ENCODE measurements at regions not wholly inside any gene's neighbourhood (a gene's known extent, or its start where the extent isn't known, plus 50 kb on each side); places are given as distances from the start of the nearest gene placed in this dataset.

DNA sequence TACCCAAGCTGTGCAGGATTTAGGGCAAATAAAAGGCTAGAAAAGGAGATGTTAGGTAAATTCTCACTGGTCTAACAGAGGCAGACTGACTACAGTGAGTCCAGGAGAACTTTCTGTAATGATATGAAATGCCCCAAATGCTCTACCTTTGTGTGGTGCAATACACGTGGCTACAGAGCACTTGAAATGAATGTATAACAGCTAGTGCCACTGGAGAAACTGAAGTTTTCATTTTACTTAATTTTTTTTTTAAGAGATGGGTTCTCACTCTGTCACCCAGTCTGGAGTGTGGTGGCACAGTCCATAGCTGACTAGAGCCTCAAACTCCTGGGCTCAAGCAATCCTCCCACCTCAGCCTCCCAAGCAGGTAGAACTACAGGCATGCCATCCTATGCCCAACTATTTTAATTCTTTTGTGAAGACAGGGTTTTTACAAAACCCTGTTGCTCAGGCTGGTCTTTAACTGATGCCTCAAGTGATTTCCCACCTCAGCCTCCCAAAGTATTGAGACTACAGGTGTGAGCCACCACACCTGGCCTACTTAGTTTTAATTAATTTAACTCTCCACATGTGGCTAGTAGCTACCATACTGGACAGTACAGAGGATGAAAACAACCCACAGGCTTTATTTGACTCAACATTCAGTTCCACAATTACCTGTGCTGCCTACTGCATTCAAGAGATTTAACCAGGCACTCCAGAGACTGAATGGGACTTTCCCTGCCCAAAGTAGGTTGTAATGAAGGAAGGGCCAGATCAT, 84.8 kb upstream of the PLEKHM1 start:
- TF ChIP-seq, protein P1, sequence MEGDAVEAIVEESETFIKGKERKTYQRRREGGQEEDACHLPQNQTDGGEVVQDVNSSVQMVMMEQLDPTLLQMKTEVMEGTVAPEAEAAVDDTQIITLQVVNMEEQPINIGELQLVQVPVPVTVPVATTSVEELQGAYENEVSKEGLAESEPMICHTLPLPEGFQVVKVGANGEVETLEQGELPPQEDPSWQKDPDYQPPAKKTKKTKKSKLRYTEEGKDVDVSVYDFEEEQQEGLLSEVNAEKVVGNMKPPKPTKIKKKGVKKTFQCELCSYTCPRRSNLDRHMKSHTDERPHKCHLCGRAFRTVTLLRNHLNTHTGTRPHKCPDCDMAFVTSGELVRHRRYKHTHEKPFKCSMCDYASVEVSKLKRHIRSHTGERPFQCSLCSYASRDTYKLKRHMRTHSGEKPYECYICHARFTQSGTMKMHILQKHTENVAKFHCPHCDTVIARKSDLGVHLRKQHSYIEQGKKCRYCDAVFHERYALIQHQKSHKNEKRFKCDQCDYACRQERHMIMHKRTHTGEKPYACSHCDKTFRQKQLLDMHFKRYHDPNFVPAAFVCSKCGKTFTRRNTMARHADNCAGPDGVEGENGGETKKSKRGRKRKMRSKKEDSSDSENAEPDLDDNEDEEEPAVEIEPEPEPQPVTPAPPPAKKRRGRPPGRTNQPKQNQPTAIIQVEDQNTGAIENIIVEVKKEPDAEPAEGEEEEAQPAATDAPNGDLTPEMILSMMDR (IDR thresholded peaks at IDR 0.05) = no peak
- no peak for TF ChIP-seq EZH2 (IDR thresholded peaks at IDR 0.05; ENCODE audit: borderline replicate concordance, insufficient read depth, low read depth, low read length, poor library complexity, severe bottlenecking)
